CD4-positive, alpha-beta T cell treated with Interleukin-6 at 100 ng/mL for 8 hours (primary cell): ENCODE measurements at regions not wholly inside any gene's neighbourhood (a gene's known extent, or its start where the extent isn't known, plus 50 kb on each side); places are given as distances from the start of the nearest gene placed in this dataset.
"Not testable (repeated sequence)": the region's sequence is repeated elsewhere in the genome, so short reads cannot be mapped to it uniquely, and the experiment has no call there.

ENCODE experiments used
- DNase-seq: peaks from one replicate; pipeline ENCODE4 v3.0.0-alpha.2; 2020; ENCODE audit warnings: mixed read lengths, low spot score

DNA sequence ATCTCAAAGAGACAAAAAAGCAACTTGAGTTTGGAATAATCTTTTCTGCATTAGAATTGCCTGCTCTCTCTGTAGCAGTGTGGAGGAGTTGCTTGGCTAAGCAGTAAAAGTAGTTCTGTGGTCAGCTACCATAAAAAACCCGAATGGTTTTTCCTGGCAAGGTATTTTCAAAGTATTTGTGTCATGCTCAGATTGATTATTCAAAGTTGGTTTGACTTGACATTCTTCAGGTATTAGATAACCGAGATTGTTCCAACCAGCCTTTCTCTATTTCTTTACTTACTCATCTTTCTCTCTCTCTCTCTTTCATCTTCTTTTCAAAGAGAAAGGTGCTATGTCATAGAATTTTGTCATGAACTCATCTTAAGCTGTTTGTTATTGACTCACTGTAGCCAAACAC, 404.9 kb downstream of the CPS1 start:
- no peak for DNase-seq

DNA sequence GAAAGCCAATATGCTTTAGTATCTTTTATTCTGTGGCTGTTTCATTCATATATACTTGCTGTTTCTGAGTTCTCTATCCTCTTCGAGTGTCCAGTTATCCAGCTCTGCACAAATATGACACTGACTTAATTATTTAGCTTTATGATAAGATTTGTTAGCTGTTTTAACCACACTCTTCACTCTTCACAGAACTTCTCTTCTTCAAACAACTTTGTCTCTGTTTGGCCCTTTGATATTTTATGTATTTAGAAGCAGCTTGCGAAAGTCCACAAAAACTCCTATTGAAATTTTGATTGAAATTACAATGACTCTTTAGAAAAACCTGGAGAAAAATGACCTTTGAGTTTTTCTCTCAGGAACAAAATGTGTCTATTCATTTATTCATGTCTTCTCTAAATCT, 407.0 kb downstream of the CPS1 start:
- DNase-seq = no peak

- DNase-seq = no peak
Observed at GRCh38 chr2:210964141-210964764, 407.9 kb downstream of the CPS1 start.

DNA sequence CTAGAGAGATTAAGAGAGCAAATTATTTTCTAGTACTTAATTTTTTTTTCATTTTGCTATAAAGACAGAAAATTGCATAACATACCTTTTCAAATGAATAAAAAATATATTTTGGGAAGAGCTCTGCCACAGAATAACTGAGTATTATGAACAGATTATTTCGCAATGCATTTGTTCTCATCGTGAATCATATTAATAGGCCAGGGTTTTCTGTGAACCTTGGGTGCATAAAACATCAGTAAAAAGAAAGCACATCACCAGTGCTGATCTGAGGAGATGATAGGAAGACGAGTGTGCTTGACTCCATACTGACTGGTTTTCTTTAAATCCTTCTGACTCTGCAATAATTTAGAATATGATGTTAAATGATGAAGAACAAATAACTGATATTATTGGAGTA, 409.1 kb downstream of the CPS1 start:
- no peak for DNase-seq

GRCh38 chr2:210966330-210966729, 409.9 kb downstream of the CPS1 start:
- no peak for DNase-seq

- DNase-seq = no peak
Observed at GRCh38 chr2:210971431-210971830, 415.0 kb downstream of the CPS1 start.

DNA sequence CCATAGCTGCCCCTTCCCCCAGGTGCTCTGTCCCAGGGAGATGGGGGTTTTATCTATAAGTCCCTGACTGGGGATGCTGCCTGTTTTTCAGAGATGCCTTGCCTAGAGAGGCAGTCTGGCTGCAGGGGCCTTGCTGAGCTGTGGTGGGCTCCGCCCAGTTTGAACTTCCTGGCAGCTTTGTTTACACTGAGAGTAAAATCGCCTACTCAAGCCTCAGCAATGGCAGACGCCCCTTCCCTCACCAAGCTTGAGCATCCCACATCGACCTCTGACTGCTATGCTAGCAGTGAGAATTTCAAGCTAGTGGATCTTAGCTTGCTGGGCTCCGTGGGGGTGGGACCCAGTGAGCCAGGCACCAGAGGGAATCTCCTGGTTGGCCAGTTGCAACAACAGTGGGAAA, 430.4 kb downstream of the CPS1 start:
- not testable (repeated sequence) for DNase-seq

GRCh38 chr2:210991107-210991506, 434.7 kb downstream of the CPS1 start:
- DNase-seq = no peak

DNA sequence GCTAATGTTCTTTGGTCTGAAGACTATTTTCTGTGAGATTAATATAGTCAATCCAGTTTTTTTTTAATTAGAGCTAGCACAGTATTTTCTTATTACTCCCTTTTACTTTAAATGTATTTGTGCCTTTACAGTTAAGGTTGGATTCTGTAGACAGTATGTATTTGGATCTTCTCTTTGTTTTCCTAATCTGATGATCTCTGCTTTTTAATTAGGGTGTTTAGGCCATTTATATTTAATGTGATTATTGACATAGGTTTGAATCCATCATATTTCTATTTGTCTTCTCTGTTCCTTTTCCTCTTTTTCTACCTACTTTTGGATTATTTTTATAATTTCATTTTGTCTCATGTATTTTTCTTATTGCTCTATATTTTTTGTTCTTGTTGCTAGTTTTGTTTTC, 437.7 kb downstream of the CPS1 start:
- no peak for DNase-seq

- DNase-seq = no peak
Observed at GRCh38 chr2:210997373-210997772, 441.0 kb downstream of the CPS1 start.

GRCh38 chr2:210998334-210998733, 441.9 kb downstream of the CPS1 start:
- DNase-seq = no peak

- DNase-seq = no peak
Observed at GRCh38 chr2:211014376-211014775, 458.0 kb downstream of the CPS1 start.

DNA sequence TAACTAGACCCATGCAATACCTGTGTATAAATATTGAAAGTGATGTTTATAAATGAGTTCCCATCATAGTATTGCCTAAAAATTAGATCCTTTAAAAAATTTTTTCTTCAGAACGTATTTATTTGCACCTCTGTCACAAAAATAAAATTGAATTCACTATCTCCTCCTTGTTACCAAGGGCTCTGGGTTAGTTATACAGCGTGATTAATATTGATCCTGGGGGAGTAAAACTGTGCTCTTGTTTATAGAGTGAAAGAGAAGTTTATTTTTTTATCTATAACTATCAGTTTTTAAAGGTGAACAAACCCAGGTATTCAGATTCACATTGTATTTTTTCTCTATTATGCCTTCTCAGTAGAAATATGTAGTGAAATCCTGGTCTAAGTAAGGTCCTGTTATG, 458.5 kb downstream of the CPS1 start:
- DNase-seq = no peak

- DNase-seq = not testable (repeated sequence)
Observed at GRCh38 chr2:211025089-211025488, 468.7 kb downstream of the CPS1 start.

DNA sequence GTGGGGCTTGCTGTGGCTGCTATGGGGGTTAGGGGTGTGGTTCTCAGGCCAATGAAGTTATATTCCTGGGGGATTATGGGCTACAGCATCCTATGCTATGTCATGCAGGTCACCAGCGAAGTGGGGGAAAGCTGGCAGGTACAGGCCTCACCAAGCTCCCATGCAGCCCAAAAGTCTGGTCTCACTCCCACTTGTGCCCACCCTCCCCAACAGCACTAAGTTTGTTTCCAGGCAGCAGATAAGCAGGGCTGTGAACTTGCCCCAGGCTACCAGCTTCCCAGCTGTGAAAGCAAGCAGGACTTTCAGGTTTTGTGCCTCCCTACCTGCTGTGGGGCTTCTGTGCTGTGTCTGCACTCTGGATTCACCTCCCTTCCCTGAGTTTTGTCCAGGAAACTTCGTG, 469.7 kb downstream of the CPS1 start:
- no peak for DNase-seq

DNA sequence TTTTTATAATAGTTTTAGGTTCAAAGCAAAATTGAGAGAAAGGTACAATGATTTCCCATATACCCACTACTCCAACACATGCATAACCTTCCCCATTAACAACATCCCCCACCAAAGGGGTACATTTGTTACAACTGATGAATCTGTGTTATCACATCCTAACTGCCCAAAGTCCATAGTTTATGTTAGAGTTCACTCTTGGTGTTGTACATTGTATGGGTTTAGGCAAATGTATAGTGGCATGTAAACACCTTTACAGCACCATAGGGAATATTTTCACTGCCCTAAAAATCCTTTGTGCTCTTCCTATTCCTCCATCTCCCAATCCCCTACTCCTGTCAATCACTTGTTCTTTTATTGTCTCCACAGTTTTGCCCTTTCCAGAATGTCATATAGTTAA, 471.6 kb downstream of the CPS1 start:
- DNase-seq = no peak

DNA sequence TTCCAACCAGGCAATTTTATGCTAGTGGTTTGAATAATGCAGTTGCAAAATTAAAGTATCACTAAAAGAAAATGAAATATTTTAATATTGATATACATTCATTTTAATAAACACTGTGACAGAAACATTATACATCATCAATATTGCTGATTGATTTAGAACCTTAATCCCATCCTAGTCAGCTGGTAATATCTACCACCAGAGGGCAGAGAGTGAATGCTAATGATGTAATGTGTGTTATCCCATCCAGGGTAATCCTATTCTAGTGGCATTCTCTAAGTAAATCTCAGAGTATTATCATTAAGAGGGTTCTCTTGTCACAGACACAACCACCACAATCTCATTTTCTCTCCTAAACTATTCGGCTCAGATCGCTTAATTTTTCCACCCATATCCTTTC, 477.4 kb downstream of the CPS1 start:
- no peak for DNase-seq

DNA sequence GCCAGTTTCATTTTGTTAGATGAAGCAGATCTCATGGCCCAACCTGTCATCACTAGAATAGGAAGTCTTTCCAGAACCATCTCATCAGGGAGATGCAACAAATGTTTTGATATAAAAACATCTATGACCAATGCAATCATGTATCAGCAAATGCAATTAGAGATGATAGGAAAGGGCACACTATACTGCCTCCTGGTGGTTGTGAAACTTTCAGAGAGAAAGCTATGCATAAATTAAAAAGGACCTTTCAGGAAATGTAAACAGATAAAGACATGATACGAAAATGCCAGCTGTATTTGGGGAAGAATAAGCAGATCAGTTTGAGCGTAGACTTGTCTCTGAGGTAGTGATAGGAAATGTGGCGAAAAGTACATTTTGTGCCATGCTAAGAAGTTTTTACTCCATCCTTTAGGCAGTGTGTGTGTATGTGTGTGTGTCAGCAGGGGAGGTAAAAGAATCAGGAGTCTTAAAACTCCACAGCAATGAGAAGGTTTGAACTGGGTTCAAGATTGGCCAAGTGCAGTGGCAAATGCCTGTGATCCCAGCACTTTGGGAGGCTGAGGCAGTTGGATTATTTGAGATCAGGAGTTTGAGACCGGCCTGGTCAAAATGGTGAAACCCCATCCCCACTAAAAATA, 479.3 kb downstream of the CPS1 start:
- DNase-seq = no peak

DNA sequence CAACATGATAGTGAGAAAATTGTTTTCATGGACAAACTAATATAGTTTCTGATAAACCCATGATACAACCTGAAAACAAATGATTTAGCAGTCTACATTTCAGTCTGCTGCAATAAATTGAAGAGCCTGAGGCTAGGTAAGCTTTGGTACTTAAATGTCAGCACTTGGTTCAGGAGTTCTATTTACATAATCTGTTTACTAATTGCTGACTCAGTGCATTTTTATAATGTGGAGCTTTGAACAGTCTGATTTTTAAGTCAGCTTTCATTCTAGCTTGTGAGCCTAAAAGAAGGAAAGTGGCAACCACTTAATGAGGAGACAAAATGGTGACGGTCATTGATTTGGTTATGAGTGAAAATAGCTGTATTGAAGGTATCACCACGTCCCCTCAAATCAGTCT, 488.6 kb downstream of the CPS1 start:
- DNase-seq = no peak

GRCh38 chr2:211049321-211050018, 493.1 kb downstream of the CPS1 start:
- DNase-seq = no peak

GRCh38 chr2:211055438-211055837, 499.0 kb downstream of the CPS1 start:
- no peak for DNase-seq

DNA sequence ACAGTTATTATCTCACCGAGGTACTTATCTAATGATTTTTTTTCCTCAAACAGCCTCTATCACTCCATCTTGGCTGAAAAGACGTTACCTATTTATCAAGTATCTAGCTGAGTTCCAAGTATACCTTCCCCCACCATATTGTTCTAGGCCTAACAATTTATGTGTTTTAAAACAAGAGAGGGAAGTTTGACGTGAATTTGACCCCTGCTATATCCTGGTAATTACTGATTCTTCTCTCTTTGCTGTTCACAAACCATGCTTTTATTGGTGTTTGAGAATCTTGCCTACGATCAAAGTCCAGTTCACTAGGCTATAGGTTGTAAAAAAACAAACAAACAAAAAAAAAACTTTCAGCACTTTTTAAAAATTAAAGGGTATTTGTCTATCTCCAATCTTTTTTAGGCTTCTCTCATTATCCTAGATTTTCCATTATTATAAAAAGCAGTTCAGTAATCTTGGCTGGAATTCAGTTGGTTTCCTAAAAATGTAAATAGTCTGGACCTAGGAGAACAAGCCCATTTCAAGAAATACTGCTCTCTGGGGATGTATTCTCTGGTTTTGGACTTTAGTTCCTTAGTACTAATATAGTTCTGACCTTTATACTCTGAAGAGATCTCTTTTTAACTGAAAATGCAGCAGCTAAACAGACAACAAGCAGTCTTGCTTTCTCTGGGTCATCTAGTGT, 505.4 kb downstream of the CPS1 start:
- no peak for DNase-seq

- no peak for DNase-seq
Observed at GRCh38 chr2:211062297-211062612, 505.9 kb downstream of the CPS1 start.
